ENCODE measurements at regions not wholly inside any gene's neighbourhood (a gene's known extent, or its start where the extent isn't known, plus 50 kb on each side); places are given as distances from the start of the nearest gene placed in this dataset.

GRCh38 chr2:147636886-147637285 lies 207.9 kb upstream of the ACVR2A start:
- Histone ChIP-seq H3K9me2 (replicated peaks; ENCODE audit: low read length) (no peaks in the 10 kb centered on the region), H3K4me2 (ENCODE audit: low read length) (peak overlapping the region; percentile 69), H3K27me3 (ENCODE audit: low read length) (no peaks in the 10 kb centered on the region), H3K36me3 (ENCODE audit: low read depth, low read length) (no peaks in the 10 kb centered on the region), H2AFZ (ENCODE audit: low read length) (peak overlapping the region; percentile 35; the same call in 1 of the 2 replicates), H3K4me3 (ENCODE audit: low read length) (peak overlapping the region; percentile 26; the same call in 1 of the 2 replicates), H3K27ac (ENCODE audit: low read length) (peak overlapping the region; percentile 39), H3K79me2 (ENCODE audit: low read length) (no peaks in the 10 kb centered on the region), H4K20me1 (ENCODE audit: low read length) (no peaks in the 10 kb centered on the region), H3K4me1 (ENCODE audit: insufficient read depth, low read length) (peaks cover 25% of the 10 kb centered on the region), H3K9ac (ENCODE audit: low read length) (no peak overlapping the region), H3F3A (ENCODE audit: low read length, unreplicated experiment) (no peaks in the 10 kb centered on the region), H3K9me3 (ENCODE audit: low read length) (no peaks in the 10 kb centered on the region)
- ChIA-PET CTCF (no interaction called here), POLR2A (ENCODE audit: unreplicated experiment) (no interaction called here)
- BruUV-seq (replicated peaks): no TSS peak
- DNase-seq (peak; percentile 54), ATAC-seq (peak; percentile 9; the same call in 1 of the 2 replicates)
- intact Hi-C loops (cut with micrococcal nuclease): loop anchor here (1.0 to 10.0 kb wide), 3 partner anchors 78 to 275 kb away; no protein-coding TSS in a partner anchor
- TF ChIP-seq EZH2phosphoT487 (IDR thresholded peaks at IDR 0.05; ENCODE audit: borderline replicate concordance, low read length) (no peak), CTCF (conservative IDR thresholded peaks at IDR 0.05; ENCODE audit: low read depth, low read length) (no peak), EZH2 (IDR thresholded peaks at IDR 0.05; ENCODE audit: low read length, unreplicated experiment) (no peak)

- POLR2A ChIA-PET (ENCODE audit: unreplicated experiment): no interaction called here
- Histone ChIP-seq H4K20me1 (ENCODE audit: low read length) (no peaks in the 10 kb centered on the region), H3K27me3 (ENCODE audit: low read length) (no peaks in the 10 kb centered on the region), H3F3A (ENCODE audit: low read length, unreplicated experiment) (no peaks in the 10 kb centered on the region), H3K79me2 (ENCODE audit: low read length) (no peaks in the 10 kb centered on the region), H3K4me1 (ENCODE audit: insufficient read depth, low read length) (peaks cover 25% of the 10 kb centered on the region), H2AFZ (ENCODE audit: low read length) (peak overlapping the region; percentile 35; the same call in 1 of the 2 replicates), H3K4me2 (ENCODE audit: low read length) (peak overlapping the region; percentile 69), H3K4me3 (ENCODE audit: low read length) (peak overlapping the region; percentile 26; the same call in 1 of the 2 replicates), H3K9me2 (replicated peaks; ENCODE audit: low read length) (no peaks in the 10 kb centered on the region), H3K36me3 (ENCODE audit: low read depth, low read length) (no peaks in the 10 kb centered on the region), H3K9ac (ENCODE audit: low read length) (no peak overlapping the region), H3K27ac (ENCODE audit: low read length) (peak overlapping the region; percentile 39), H3K9me3 (ENCODE audit: low read length) (no peaks in the 10 kb centered on the region)
- peak; percentile 90 for DNase-seq
- CTCF ChIA-PET: no interaction called here
- intact Hi-C loops (cut with micrococcal nuclease): loop anchor here (1.0 to 10.0 kb wide), 3 partner anchors 78 to 276 kb away; no protein-coding TSS in a partner anchor
- TF ChIP-seq EZH2 (IDR thresholded peaks at IDR 0.05; ENCODE audit: low read length, unreplicated experiment) (no peak), CTCF (conservative IDR thresholded peaks at IDR 0.05; ENCODE audit: low read depth, low read length) (no peak), EZH2phosphoT487 (IDR thresholded peaks at IDR 0.05; ENCODE audit: borderline replicate concordance, low read length) (no peak)
- BruUV-seq (replicated peaks): no TSS peak
- peak; percentile 85 for ATAC-seq
Measured at GRCh38 chr2:147636238-147636882, 208.5 kb upstream of the ACVR2A start.

- Histone ChIP-seq H3K4me2 (ENCODE audit: low read length) (no peak overlapping the region), H3K4me3 (ENCODE audit: low read length) (no peak overlapping the region), H4K20me1 (ENCODE audit: low read length) (no peaks in the 10 kb centered on the region), H3K9me2 (replicated peaks; ENCODE audit: low read length) (no peaks in the 10 kb centered on the region), H3K9ac (ENCODE audit: low read length) (no peak overlapping the region), H3K4me1 (ENCODE audit: insufficient read depth, low read length) (peaks cover 25% of the 10 kb centered on the region), H3K36me3 (ENCODE audit: low read depth, low read length) (no peaks in the 10 kb centered on the region), H3K9me3 (ENCODE audit: low read length) (no peaks in the 10 kb centered on the region), H3K79me2 (ENCODE audit: low read length) (no peaks in the 10 kb centered on the region), H3F3A (ENCODE audit: low read length, unreplicated experiment) (no peaks in the 10 kb centered on the region), H3K27ac (ENCODE audit: low read length) (no peak overlapping the region), H3K27me3 (ENCODE audit: low read length) (no peaks in the 10 kb centered on the region), H2AFZ (ENCODE audit: low read length) (no peak overlapping the region)
- no peak for DNase-seq
- ATAC-seq: no peak
- TF ChIP-seq EZH2phosphoT487 (IDR thresholded peaks at IDR 0.05; ENCODE audit: borderline replicate concordance, low read length): no peak
- TF ChIP-seq EZH2 (IDR thresholded peaks at IDR 0.05; ENCODE audit: low read length, unreplicated experiment): no peak
- TF ChIP-seq CTCF (conservative IDR thresholded peaks at IDR 0.05; ENCODE audit: low read depth, low read length): no peak
- POLR2A ChIA-PET (ENCODE audit: unreplicated experiment): no interaction called here
- CTCF ChIA-PET: no interaction called here
- intact Hi-C loops (cut with micrococcal nuclease): loop anchor here (5.0 to 10.0 kb wide), 2 partner anchors 80 to 277 kb away; no protein-coding TSS in a partner anchor
- BruUV-seq (replicated peaks): no TSS peak
Measured at GRCh38 chr2:147634826-147635225, 210.0 kb upstream of the ACVR2A start.

Data from PC-3 (cell line).